ENCODE measurements at regions not wholly inside any gene's neighbourhood (a gene's known extent, or its start where the extent isn't known, plus 50 kb on each side); places are given as distances from the start of the nearest gene placed in this dataset.

- TF ChIP-seq CTCF (IDR thresholded peaks at IDR 0.05): no peak
- no peak for TF ChIP-seq POLR2AphosphoS5 (IDR thresholded peaks at IDR 0.05)
- TF ChIP-seq POLR2A (IDR thresholded peaks at IDR 0.05): no peak
Measured at GRCh38 chr11:92391364-92391763, 166.7 kb downstream of the FAT3 start.

Data from transverse colon (tissue), 4 donors.